ENCODE measurements at regions not wholly inside any gene's neighbourhood (a gene's known extent, or its start where the extent isn't known, plus 50 kb on each side); places are given as distances from the start of the nearest gene placed in this dataset.

GRCh38 chr18:51727780-51728179 lies 530.3 kb upstream of the MEX3C start:
- H3K36me3 ChIP-seq = no peaks in the 10 kb centered on the region
- intact Hi-C loops (cut with DNase I) = no loop called here
- no peak overlapping the region for H3K4me3 ChIP-seq
- DNase-seq = no peak
- H3K27me3 ChIP-seq (ENCODE audit: low read depth) = no peaks in the 10 kb centered on the region
- no peak overlapping the region for H3K27ac ChIP-seq
- H3K9me3 ChIP-seq = no peaks in the 10 kb centered on the region
- ATAC-seq = no peak
- TF ChIP-seq CTCF (IDR thresholded peaks at IDR 0.05) = no peak
- no peaks in the 10 kb centered on the region for H3K4me1 ChIP-seq

- ATAC-seq (no peak), DNase-seq (no peak)
- H3K36me3 ChIP-seq = no peaks in the 10 kb centered on the region
- no peak overlapping the region for H3K27ac ChIP-seq
- no peaks in the 10 kb centered on the region for H3K9me3 ChIP-seq
- no peaks in the 10 kb centered on the region for H3K4me1 ChIP-seq
- H3K4me3 ChIP-seq = no peak overlapping the region
- intact Hi-C loops (cut with DNase I) = no loop called here
- no peak for TF ChIP-seq CTCF (IDR thresholded peaks at IDR 0.05)
- H3K27me3 ChIP-seq (ENCODE audit: low read depth) = no peaks in the 10 kb centered on the region
These were observed 533.6 kb upstream of the MEX3C start for GRCh38 chr18:51731070-51731469.

DNA sequence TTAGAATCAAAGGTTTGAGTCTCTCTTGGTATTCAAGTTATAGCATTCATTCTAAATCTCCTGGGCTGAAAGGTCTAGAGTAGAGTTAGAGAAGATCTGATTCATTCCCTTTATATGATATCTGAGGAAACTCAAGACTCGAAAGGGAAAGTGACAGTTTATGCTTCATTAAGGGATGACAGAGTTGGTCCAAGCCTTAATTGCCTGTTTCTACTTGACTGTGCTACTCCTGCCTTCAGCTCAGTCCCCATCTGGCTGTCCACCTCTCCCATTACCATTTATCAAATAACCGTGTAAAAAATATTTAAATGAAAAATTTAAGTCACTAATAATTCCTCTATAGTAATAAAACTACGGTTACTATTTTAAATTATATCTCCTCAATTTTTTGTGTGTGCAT lies 537.1 kb upstream of the MEX3C start:
- intact Hi-C loops (cut with DNase I) = no loop called here
- Histone ChIP-seq H3K36me3 (no peaks in the 10 kb centered on the region), H3K4me1 (no peaks in the 10 kb centered on the region), H3K27me3 (ENCODE audit: low read depth) (no peaks in the 10 kb centered on the region), H3K9me3 (no peaks in the 10 kb centered on the region), H3K27ac (no peak overlapping the region), H3K4me3 (no peak overlapping the region)
- DNase-seq (no peak), ATAC-seq (no peak)
- TF ChIP-seq CTCF (IDR thresholded peaks at IDR 0.05) = no peak

- TF ChIP-seq CTCF (IDR thresholded peaks at IDR 0.05) = no peak
- no peaks in the 10 kb centered on the region for H3K4me1 ChIP-seq
- intact Hi-C loops (cut with DNase I) = no loop called here
- no peaks in the 10 kb centered on the region for H3K36me3 ChIP-seq
- ATAC-seq (no peak), DNase-seq (no peak)
- no peak overlapping the region for H3K4me3 ChIP-seq
- no peak overlapping the region for H3K27ac ChIP-seq
- H3K27me3 ChIP-seq (ENCODE audit: low read depth) = no peaks in the 10 kb centered on the region
- H3K9me3 ChIP-seq = no peaks in the 10 kb centered on the region
These were observed 541.7 kb upstream of the MEX3C start for GRCh38 chr18:51739044-51739666.

DNA sequence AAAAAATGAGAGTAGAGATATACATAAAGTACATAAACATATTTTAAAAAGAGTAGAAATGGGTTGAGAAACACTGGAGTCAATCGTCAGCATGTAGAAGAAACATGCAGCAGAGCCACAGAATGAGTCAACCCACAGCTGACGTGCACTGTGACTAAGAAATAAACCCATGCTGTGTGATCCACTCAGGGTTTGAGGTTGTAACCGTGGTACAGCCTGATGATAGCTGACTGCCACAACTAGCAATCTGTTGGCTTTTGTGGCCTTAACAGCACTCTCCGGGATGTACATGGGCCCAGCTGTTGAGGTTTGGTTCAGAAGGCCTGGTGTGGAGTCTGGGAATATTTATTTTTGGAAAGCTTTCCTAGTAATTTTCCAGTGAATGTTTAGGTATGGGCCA lies 554.4 kb upstream of the MEX3C start:
- DNase-seq = no peak
- H3K36me3 ChIP-seq = no peaks in the 10 kb centered on the region
- TF ChIP-seq CTCF (IDR thresholded peaks at IDR 0.05) = no peak
- no peak for ATAC-seq
- H3K27ac ChIP-seq = no peak overlapping the region
- no peaks in the 10 kb centered on the region for H3K4me1 ChIP-seq
- H3K4me3 ChIP-seq = no peak overlapping the region
- H3K9me3 ChIP-seq = no peaks in the 10 kb centered on the region
- no peaks in the 10 kb centered on the region for H3K27me3 ChIP-seq (ENCODE audit: low read depth)
- intact Hi-C loops (cut with DNase I) = no loop called here

Data from lower lobe of right lung (tissue), 2 donors.